ENCODE measurements at regions not wholly inside any gene's neighbourhood (a gene's known extent, or its start where the extent isn't known, plus 50 kb on each side); places are given as distances from the start of the nearest gene placed in this dataset.

- Histone ChIP-seq H3K4me3 (ENCODE audit: low read depth in 1 of 2, low read length in 2 of 2) (no peak overlapping the region), H3K27ac (ENCODE audit: low read depth, low read length) (no peak overlapping the region), H3K27me3 (ENCODE audit: control insufficient read depth in 1 of 2, insufficient read depth in 2 of 2, low read length in 2 of 2) (no peaks in the 10 kb centered on the region), H3K9ac (ENCODE audit: low read depth in 1 of 2, low read length in 2 of 2) (no peak overlapping the region), H3K36me3 (ENCODE audit: control insufficient read depth in 1 of 2, insufficient read depth in 2 of 2, low read length in 2 of 2) (no peaks in the 10 kb centered on the region), H3K9me3 (ENCODE audit: control insufficient read depth in 1 of 2, low read length in 2 of 2) (no peaks in the 10 kb centered on the region), H3K4me1 (ENCODE audit: control insufficient read depth in 1 of 2, insufficient read depth in 2 of 2, low read length in 2 of 2) (no peaks in the 10 kb centered on the region)
Observed at GRCh38 chr12:46490635-46491034, 118.1 kb upstream of the SLC38A2 start.

GRCh38 chr12:46489951-46490388 lies 117.4 kb upstream of the SLC38A2 start:
- Histone ChIP-seq H3K36me3 (ENCODE audit: control insufficient read depth in 1 of 2, insufficient read depth in 2 of 2, low read length in 2 of 2) (no peaks in the 10 kb centered on the region), H3K4me3 (ENCODE audit: low read depth in 1 of 2, low read length in 2 of 2) (no peak overlapping the region), H3K27me3 (ENCODE audit: control insufficient read depth in 1 of 2, insufficient read depth in 2 of 2, low read length in 2 of 2) (no peaks in the 10 kb centered on the region), H3K4me1 (ENCODE audit: control insufficient read depth in 1 of 2, insufficient read depth in 2 of 2, low read length in 2 of 2) (no peaks in the 10 kb centered on the region), H3K9ac (ENCODE audit: low read depth in 1 of 2, low read length in 2 of 2) (no peak overlapping the region), H3K27ac (ENCODE audit: low read depth, low read length) (no peak overlapping the region), H3K9me3 (ENCODE audit: control insufficient read depth in 1 of 2, low read length in 2 of 2) (no peaks in the 10 kb centered on the region)

GRCh38 chr12:46487567-46488131 lies 115.1 kb upstream of the SLC38A2 start:
- Histone ChIP-seq H3K36me3 (ENCODE audit: control insufficient read depth in 1 of 2, insufficient read depth in 2 of 2, low read length in 2 of 2) (no peaks in the 10 kb centered on the region), H3K9ac (ENCODE audit: low read depth in 1 of 2, low read length in 2 of 2) (no peak overlapping the region), H3K4me3 (ENCODE audit: low read depth in 1 of 2, low read length in 2 of 2) (no peak overlapping the region), H3K27ac (ENCODE audit: low read depth, low read length) (no peak overlapping the region), H3K27me3 (ENCODE audit: control insufficient read depth in 1 of 2, insufficient read depth in 2 of 2, low read length in 2 of 2) (no peaks in the 10 kb centered on the region), H3K9me3 (ENCODE audit: control insufficient read depth in 1 of 2, low read length in 2 of 2) (no peaks in the 10 kb centered on the region), H3K4me1 (ENCODE audit: control insufficient read depth in 1 of 2, insufficient read depth in 2 of 2, low read length in 2 of 2) (no peaks in the 10 kb centered on the region)

DNA sequence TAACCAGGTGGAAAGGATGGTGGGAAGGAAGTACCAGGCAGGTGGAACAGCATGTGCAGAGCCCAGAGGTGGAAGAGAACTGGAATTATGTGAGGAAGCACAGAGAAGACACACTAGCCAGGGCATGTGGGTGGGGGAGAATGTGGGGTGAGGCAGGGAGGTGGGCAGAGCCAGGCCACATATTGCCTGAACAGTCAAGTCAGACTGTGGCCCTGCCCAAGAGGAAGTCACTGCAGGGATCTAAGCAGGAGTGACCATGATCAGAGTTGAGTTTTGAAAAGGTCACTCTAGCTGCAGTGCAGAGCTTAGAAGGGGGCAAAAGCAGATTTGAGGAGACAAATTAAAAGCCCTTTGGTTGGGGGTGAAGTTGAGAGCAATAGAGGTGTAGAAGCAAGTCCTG lies 114.0 kb upstream of the SLC38A2 start:
- Histone ChIP-seq H3K9me3 (ENCODE audit: control insufficient read depth in 1 of 2, low read length in 2 of 2) (no peaks in the 10 kb centered on the region), H3K4me1 (ENCODE audit: control insufficient read depth in 1 of 2, insufficient read depth in 2 of 2, low read length in 2 of 2) (no peaks in the 10 kb centered on the region), H3K4me3 (ENCODE audit: low read depth in 1 of 2, low read length in 2 of 2) (no peak overlapping the region), H3K27me3 (ENCODE audit: control insufficient read depth in 1 of 2, insufficient read depth in 2 of 2, low read length in 2 of 2) (no peaks in the 10 kb centered on the region), H3K9ac (ENCODE audit: low read depth in 1 of 2, low read length in 2 of 2) (no peak overlapping the region), H3K27ac (ENCODE audit: low read depth, low read length) (no peak overlapping the region), H3K36me3 (ENCODE audit: control insufficient read depth in 1 of 2, insufficient read depth in 2 of 2, low read length in 2 of 2) (no peaks in the 10 kb centered on the region)

DNA sequence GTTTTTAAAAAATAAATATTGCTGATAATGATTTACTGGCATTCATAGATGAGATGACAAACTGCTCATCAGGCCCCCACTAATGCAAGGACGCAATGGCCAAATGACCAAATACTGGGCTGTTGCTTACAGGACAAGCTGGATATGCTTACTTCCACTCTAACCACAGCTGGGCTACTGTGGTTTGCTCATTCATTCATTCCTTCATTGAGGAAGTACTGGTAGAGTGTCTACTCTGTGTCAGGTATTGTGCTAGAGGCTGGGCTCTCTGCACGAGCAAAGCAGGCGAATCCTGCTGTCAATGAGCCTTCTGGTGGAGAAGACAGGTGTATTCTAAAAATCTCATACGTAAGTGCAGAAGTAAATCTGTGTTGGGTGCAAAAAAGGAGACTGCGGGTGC lies 113.3 kb upstream of the SLC38A2 start:
- Histone ChIP-seq H3K36me3 (ENCODE audit: control insufficient read depth in 1 of 2, insufficient read depth in 2 of 2, low read length in 2 of 2) (no peaks in the 10 kb centered on the region), H3K27me3 (ENCODE audit: control insufficient read depth in 1 of 2, insufficient read depth in 2 of 2, low read length in 2 of 2) (no peaks in the 10 kb centered on the region), H3K27ac (ENCODE audit: low read depth, low read length) (no peak overlapping the region), H3K4me3 (ENCODE audit: low read depth in 1 of 2, low read length in 2 of 2) (no peak overlapping the region), H3K9ac (ENCODE audit: low read depth in 1 of 2, low read length in 2 of 2) (no peak overlapping the region), H3K9me3 (ENCODE audit: control insufficient read depth in 1 of 2, low read length in 2 of 2) (no peaks in the 10 kb centered on the region), H3K4me1 (ENCODE audit: control insufficient read depth in 1 of 2, insufficient read depth in 2 of 2, low read length in 2 of 2) (no peaks in the 10 kb centered on the region)

- H3K36me3 ChIP-seq (ENCODE audit: control insufficient read depth in 1 of 2, insufficient read depth in 2 of 2, low read length in 2 of 2): no peaks in the 10 kb centered on the region
- H3K4me1 ChIP-seq (ENCODE audit: control insufficient read depth in 1 of 2, insufficient read depth in 2 of 2, low read length in 2 of 2): no peaks in the 10 kb centered on the region
- H3K27ac ChIP-seq (ENCODE audit: low read depth, low read length): no peak overlapping the region
- no peak overlapping the region for H3K9ac ChIP-seq (ENCODE audit: low read depth in 1 of 2, low read length in 2 of 2)
- no peak overlapping the region for H3K4me3 ChIP-seq (ENCODE audit: low read depth in 1 of 2, low read length in 2 of 2)
- no peaks in the 10 kb centered on the region for H3K9me3 ChIP-seq (ENCODE audit: control insufficient read depth in 1 of 2, low read length in 2 of 2)
- no peaks in the 10 kb centered on the region for H3K27me3 ChIP-seq (ENCODE audit: control insufficient read depth in 1 of 2, insufficient read depth in 2 of 2, low read length in 2 of 2)
Observed at GRCh38 chr12:46484396-46485061, 112.0 kb upstream of the SLC38A2 start.

- no peak overlapping the region for H3K9ac ChIP-seq (ENCODE audit: low read depth in 1 of 2, low read length in 2 of 2)
- no peak overlapping the region for H3K4me3 ChIP-seq (ENCODE audit: low read depth in 1 of 2, low read length in 2 of 2)
- H3K27ac ChIP-seq (ENCODE audit: low read depth, low read length): no peak overlapping the region
- H3K9me3 ChIP-seq (ENCODE audit: control insufficient read depth in 1 of 2, low read length in 2 of 2): no peaks in the 10 kb centered on the region
- no peaks in the 10 kb centered on the region for H3K4me1 ChIP-seq (ENCODE audit: control insufficient read depth in 1 of 2, insufficient read depth in 2 of 2, low read length in 2 of 2)
- no peaks in the 10 kb centered on the region for H3K36me3 ChIP-seq (ENCODE audit: control insufficient read depth in 1 of 2, insufficient read depth in 2 of 2, low read length in 2 of 2)
- no peaks in the 10 kb centered on the region for H3K27me3 ChIP-seq (ENCODE audit: control insufficient read depth in 1 of 2, insufficient read depth in 2 of 2, low read length in 2 of 2)
Observed at GRCh38 chr12:46483572-46484395, 111.2 kb upstream of the SLC38A2 start.

DNA sequence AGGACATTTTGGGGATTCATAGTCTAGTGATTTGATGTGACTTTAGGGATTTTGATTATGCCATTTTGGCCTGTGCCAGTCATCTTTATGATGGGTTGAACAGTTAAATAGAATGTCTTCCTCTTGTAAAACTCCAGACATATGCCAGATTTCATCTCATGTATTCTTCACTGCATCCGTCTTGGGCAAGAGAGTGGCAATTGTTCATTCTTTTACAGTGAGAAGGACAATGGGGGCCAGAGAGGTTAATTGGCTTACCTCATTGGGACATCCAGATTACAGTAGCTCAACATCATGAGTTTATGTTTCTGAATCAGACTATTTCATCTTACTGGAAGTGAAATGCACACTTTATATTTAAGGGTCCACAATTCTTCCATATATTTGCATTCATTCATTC lies 108.2 kb upstream of the SLC38A2 start:
- Histone ChIP-seq H3K9me3 (ENCODE audit: control insufficient read depth in 1 of 2, low read length in 2 of 2) (no peaks in the 10 kb centered on the region), H3K36me3 (ENCODE audit: control insufficient read depth in 1 of 2, insufficient read depth in 2 of 2, low read length in 2 of 2) (no peaks in the 10 kb centered on the region), H3K27ac (ENCODE audit: low read depth, low read length) (no peak overlapping the region), H3K27me3 (ENCODE audit: control insufficient read depth in 1 of 2, insufficient read depth in 2 of 2, low read length in 2 of 2) (no peaks in the 10 kb centered on the region), H3K4me3 (ENCODE audit: low read depth in 1 of 2, low read length in 2 of 2) (no peak overlapping the region), H3K4me1 (ENCODE audit: control insufficient read depth in 1 of 2, insufficient read depth in 2 of 2, low read length in 2 of 2) (peaks cover 0 to 5% of the 10 kb centered on the region in 2 donors), H3K9ac (ENCODE audit: low read depth in 1 of 2, low read length in 2 of 2) (no peak overlapping the region)

DNA sequence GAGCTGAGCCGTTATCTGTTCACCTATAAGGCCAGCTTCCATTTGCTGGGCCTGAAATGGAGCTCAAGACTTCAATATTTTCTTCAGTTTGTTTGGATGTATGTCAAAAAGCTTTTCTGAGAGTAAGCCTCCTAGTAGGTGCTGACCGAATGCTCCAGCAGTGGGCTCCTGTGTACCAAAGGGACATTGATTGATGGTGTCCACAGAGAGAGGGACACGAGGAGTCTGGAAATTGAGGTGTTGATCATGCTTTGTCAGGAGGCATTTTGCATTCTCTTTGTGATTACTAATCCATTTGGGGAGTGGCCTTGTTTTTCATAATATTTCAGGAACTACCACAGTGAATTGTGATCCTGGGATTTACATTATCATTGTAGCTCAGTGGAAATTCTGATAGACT lies 107.7 kb upstream of the SLC38A2 start:
- H3K36me3 ChIP-seq (ENCODE audit: control insufficient read depth in 1 of 2, insufficient read depth in 2 of 2, low read length in 2 of 2): no peaks in the 10 kb centered on the region
- H3K4me1 ChIP-seq (ENCODE audit: control insufficient read depth in 1 of 2, insufficient read depth in 2 of 2, low read length in 2 of 2): peaks cover 0 to 5% of the 10 kb centered on the region in 2 donors
- H3K9ac ChIP-seq (ENCODE audit: low read depth in 1 of 2, low read length in 2 of 2): no peak overlapping the region
- H3K9me3 ChIP-seq (ENCODE audit: control insufficient read depth in 1 of 2, low read length in 2 of 2): no peaks in the 10 kb centered on the region
- no peak overlapping the region for H3K4me3 ChIP-seq (ENCODE audit: low read depth in 1 of 2, low read length in 2 of 2)
- no peaks in the 10 kb centered on the region for H3K27me3 ChIP-seq (ENCODE audit: control insufficient read depth in 1 of 2, insufficient read depth in 2 of 2, low read length in 2 of 2)
- H3K27ac ChIP-seq (ENCODE audit: low read depth, low read length): no peak overlapping the region

- no peaks in the 10 kb centered on the region for H3K27me3 ChIP-seq (ENCODE audit: control insufficient read depth in 1 of 2, insufficient read depth in 2 of 2, low read length in 2 of 2)
- H3K27ac ChIP-seq (ENCODE audit: low read depth, low read length): no peak overlapping the region
- H3K9me3 ChIP-seq (ENCODE audit: control insufficient read depth in 1 of 2, low read length in 2 of 2): no peaks in the 10 kb centered on the region
- no peaks in the 10 kb centered on the region for H3K36me3 ChIP-seq (ENCODE audit: control insufficient read depth in 1 of 2, insufficient read depth in 2 of 2, low read length in 2 of 2)
- H3K4me3 ChIP-seq (ENCODE audit: low read depth in 1 of 2, low read length in 2 of 2): no peak overlapping the region
- peaks cover 11 to 12% of the 10 kb centered on the region in 2 donors for H3K4me1 ChIP-seq (ENCODE audit: control insufficient read depth in 1 of 2, insufficient read depth in 2 of 2, low read length in 2 of 2)
- no peak overlapping the region for H3K9ac ChIP-seq (ENCODE audit: low read depth in 1 of 2, low read length in 2 of 2)
Observed at GRCh38 chr12:46478123-46478522, 105.5 kb upstream of the SLC38A2 start.

Measured in duodenal mucosa (tissue), 2 donors.